ENCODE measurements at regions not wholly inside any gene's neighbourhood (a gene's known extent, or its start where the extent isn't known, plus 50 kb on each side); places are given as distances from the start of the nearest gene placed in this dataset.
A peak's percentile ranks its signal among the peaks of the same experiment; 100 is the strongest.

DNA sequence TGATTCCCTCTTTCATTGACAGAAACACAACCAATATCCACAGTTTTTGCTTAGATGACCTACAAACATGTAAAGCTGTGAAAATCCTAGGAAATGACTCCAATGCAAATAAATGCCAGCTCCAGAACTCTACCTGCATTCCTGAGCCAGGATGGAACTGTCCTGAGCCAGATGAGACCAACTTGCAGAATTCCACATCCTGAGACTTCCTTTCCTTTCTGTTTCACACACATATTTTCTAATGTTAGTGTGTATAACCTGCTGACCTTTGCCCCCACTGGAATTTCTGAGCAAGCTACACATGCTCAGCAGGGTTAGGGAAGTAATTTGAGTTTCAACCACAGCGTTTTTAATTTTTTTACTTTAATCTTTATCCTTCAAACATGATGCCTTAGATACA, 69.6 kb upstream of the ADGRF1 start:
- peaks cover 0 to 7% (median 4%) of the 10 kb centered on the region in 4 experiments; a peak in 5 of 7 replicates for H3K4me1 ChIP-seq (replicated peaks in 1 of 4; ENCODE audit: control insufficient read depth in 3 of 4, insufficient read depth in 4 of 4, low read length in 3 of 4)
- no peak for FAIRE-seq

More for the DNA sequence above, 69.6 kb upstream of the ADGRF1 start:
- H3K14ac ChIP-seq (ENCODE audit: insufficient read length), result no peak overlapping the region
- H3K23me2 ChIP-seq (ENCODE audit: low read depth, low read length), result no peaks in the 10 kb centered on the region
- H2BK20ac ChIP-seq (ENCODE audit: low read length), result no peak overlapping the region
- H3K9ac ChIP-seq (replicated peaks in 1 of 4; ENCODE audit: extremely low read depth in 1 of 4, low read depth in 3 of 4, low read length in 3 of 4), result no peak overlapping the region
- H3K79me1 ChIP-seq (ENCODE audit: low read depth, low read length), result no peaks in the 10 kb centered on the region
- no peaks in the 10 kb centered on the region for H3K79me2 ChIP-seq (ENCODE audit: control insufficient read depth in 1 of 2, insufficient read depth in 2 of 2, low read length in 2 of 2)
- no peak overlapping the region for H2BK12ac ChIP-seq (ENCODE audit: low read depth, low read length)
- H2BK5ac ChIP-seq (ENCODE audit: low read depth, low read length), result no peak overlapping the region
- no peak overlapping the region for H3K23ac ChIP-seq (ENCODE audit: insufficient read length)
- no peak overlapping the region for H4K5ac ChIP-seq (ENCODE audit: insufficient read length, low read depth, low read length)
- 0 out of 2 replicates have a peak overlapping the region, but pooled peaks have one; percentile 7 for H2AFZ ChIP-seq (ENCODE audit: low read length)
- H4K8ac ChIP-seq (ENCODE audit: extremely low read depth, insufficient read depth, low read length), result no peak overlapping the region
- DNase-seq (ENCODE audit: low read depth in 1 of 2, low spot score in 2 of 2), result no peak
- no peak overlapping the region for H3K18ac ChIP-seq (ENCODE audit: extremely low read depth, low read length)
- no peak overlapping the region for H2BK120ac ChIP-seq (replicated peaks; ENCODE audit: low read depth, low read length)
- H3K4me3 ChIP-seq (ENCODE audit: extremely low read depth in 1 of 4, insufficient read depth in 2 of 4, low read depth in 3 of 4, low read length in 4 of 4), result no peak overlapping the region
- H2AK5ac ChIP-seq (ENCODE audit: low read depth, low read length), result no peak overlapping the region
- H3K4ac ChIP-seq (replicated peaks; ENCODE audit: insufficient read length, low read depth, low read length), result no peak overlapping the region
- 77% methylated on average over 1 of the region's 1 CpG; no CpG with 5 or more reads in 1 of the 2 experiments for WGBS, 2 experiments (ENCODE audit: extremely low coverage in 1 of 2, insufficient coverage in 1 of 2, insufficient read length in 1 of 2, insufficient replicate concordance in 2 of 2, low coverage in 1 of 2, low lambda C conversion rate in 2 of 2, missing lambda C conversion rate in 1 of 2)
- no peak overlapping the region for H3K27ac ChIP-seq (ENCODE audit: low read depth, low read length)
- H3K27me3 ChIP-seq (replicated peaks in 1 of 4; ENCODE audit: control insufficient read depth in 3 of 4, extremely low read depth in 1 of 4, insufficient read depth in 3 of 4, low read length in 3 of 4), result no peaks in the 10 kb centered on the region
- no peak for TF ChIP-seq KDM5A (IDR thresholded peaks at IDR 0.05; ENCODE audit: low read length)
- TF ChIP-seq NRF1 (IDR thresholded peaks at IDR 0.05; ENCODE audit: low read depth, low read length), result no peak
- TF ChIP-seq EZH2 (IDR thresholded peaks at IDR 0.05; ENCODE audit: low read depth, low read length, severe bottlenecking), result no peak
- TF ChIP-seq CBX5 (IDR thresholded peaks at IDR 0.05; ENCODE audit: low read depth, low read length), result no peak
- no peak for TF ChIP-seq ASH2L (IDR thresholded peaks at IDR 0.05; ENCODE audit: low read length)
- no peak for TF ChIP-seq SIN3A (conservative IDR thresholded peaks at IDR 0.05 in 1 of 2, IDR thresholded peaks at IDR 0.05 in 1 of 2; ENCODE audit: low read depth in 1 of 2, low read length in 2 of 2)
- ChIA-PET CTCF (ENCODE audit: partially characterized antibody) (interaction anchor here (0.8 to 1.5 kb wide), 2 partner anchors 14 to 33 kb away, joined by 3 to 4 read pairs; no protein-coding TSS in a partner anchor), POLR2A (ENCODE audit: partially characterized antibody) (interaction anchor here (1.1 kb wide), 1 partner anchor 10 kb away, joined by 5 read pairs; no protein-coding TSS in a partner anchor)
- no peak overlapping the region for H3K56ac ChIP-seq (replicated peaks; ENCODE audit: insufficient read length, low read depth, low read length)
- no peaks in the 10 kb centered on the region for H4K20me1 ChIP-seq (replicated peaks in 1 of 2; ENCODE audit: control insufficient read depth in 1 of 2, insufficient read depth in 2 of 2, low read length in 2 of 2)
- no peak overlapping the region for H4K91ac ChIP-seq (replicated peaks; ENCODE audit: insufficient read length, low read length)
- H3K36me3 ChIP-seq (ENCODE audit: control insufficient read depth in 2 of 4, insufficient read depth in 4 of 4, low read length in 3 of 4), result no peaks in the 10 kb centered on the region
- no peaks in the 10 kb centered on the region for H3K9me3 ChIP-seq (ENCODE audit: insufficient read depth in 2 of 2, low read depth in 1 of 2, low read length in 1 of 2)
- H3K4me2 ChIP-seq (ENCODE audit: insufficient read depth in 1 of 2, low read depth in 2 of 2, low read length in 2 of 2), result no peak overlapping the region
- H2BK15ac ChIP-seq (ENCODE audit: low read length), result no peak overlapping the region
